ENCODE measurements at regions not wholly inside any gene's neighbourhood (a gene's known extent, or its start where the extent isn't known, plus 50 kb on each side); places are given as distances from the start of the nearest gene placed in this dataset.
A peak's percentile ranks its signal among the peaks of the same experiment; 100 is the strongest.
"Not testable (repeated sequence)": the region's sequence is repeated elsewhere in the genome, so short reads cannot be mapped to it uniquely, and the experiment has no call there.

- no peak for DNase-seq (ENCODE audit: low read depth in 2 of 3, low spot score in 1 of 3)
Observed at GRCh38 chr13:62537593-62537992, 1121.9 kb upstream of the PCDH20 start.

DNA sequence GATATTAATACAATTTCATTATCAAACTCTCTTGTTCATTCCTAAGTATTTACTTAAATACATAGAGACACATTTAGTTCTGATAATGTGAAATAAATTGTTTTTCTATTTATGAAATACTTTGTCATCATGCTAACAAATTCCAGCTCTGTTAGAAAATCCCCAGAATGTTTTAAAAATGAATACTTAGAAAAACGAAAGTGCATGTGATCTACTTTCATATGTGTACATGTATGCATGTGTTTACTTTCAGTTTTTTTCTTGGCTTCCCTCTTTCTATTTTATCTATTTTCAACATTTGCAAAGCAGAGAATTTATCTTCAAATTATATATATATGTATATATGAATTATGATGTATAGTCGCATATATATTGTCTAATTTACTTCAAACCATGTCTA lies 1110.0 kb upstream of the PCDH20 start:
- DNase-seq (ENCODE audit: low read depth in 2 of 3, low spot score in 1 of 3), result no peak

DNA sequence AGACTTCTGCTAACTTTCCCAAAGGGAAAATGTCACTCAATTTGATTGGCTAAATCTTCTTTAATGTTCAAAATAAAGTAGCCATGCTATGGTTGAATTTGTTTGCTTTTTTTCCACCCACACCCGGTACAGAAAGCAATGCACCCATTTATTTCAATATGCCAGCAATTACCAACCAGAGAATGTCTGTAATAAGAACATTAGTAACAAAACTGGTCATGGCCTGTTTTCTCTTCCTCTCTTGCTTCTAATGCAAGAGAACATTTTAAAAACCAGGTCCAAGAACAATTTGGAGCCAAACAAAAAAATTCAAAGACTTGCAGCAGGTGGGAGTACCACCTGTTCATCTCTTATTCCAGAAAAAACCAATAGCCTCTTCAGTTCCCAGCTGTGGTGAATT lies 1108.8 kb upstream of the PCDH20 start:
- no peak for DNase-seq (ENCODE audit: low read depth in 2 of 3, low spot score in 1 of 3)

GRCh38 chr13:62524061-62524460 lies 1108.4 kb upstream of the PCDH20 start:
- no peak for DNase-seq (ENCODE audit: low read depth in 2 of 3, low spot score in 1 of 3)

GRCh38 chr13:62512194-62513141 lies 1096.8 kb upstream of the PCDH20 start:
- peak in 1 of 3 donors; percentile 0 for DNase-seq (ENCODE audit: low read depth in 2 of 3, low spot score in 1 of 3)

GRCh38 chr13:62510906-62511655 lies 1095.4 kb upstream of the PCDH20 start:
- DNase-seq (ENCODE audit: low read depth in 2 of 3, low spot score in 1 of 3), result no peak

- DNase-seq (ENCODE audit: low read depth in 2 of 3, low spot score in 1 of 3), result no peak
Observed at GRCh38 chr13:62502588-62502987, 1086.9 kb upstream of the PCDH20 start.

DNA sequence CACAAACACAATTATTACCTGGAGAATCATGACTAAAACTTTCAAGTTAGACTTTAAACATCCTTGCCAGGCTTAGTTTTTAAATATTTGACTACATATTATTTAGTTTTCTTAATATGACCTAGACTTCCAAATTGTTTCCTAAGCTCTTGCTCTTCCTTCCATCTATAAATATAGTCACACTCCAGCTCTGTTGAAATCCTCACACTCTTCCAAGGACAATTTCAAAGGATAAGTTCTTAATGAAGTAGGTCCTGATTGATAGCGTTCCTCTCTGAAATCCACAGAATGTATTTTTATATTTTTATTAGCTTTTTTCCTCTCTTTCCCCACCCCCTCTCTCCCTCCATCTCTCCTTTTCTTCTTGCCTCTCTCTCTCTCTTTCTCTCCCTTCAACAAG lies 1074.1 kb upstream of the PCDH20 start:
- no peak for DNase-seq (ENCODE audit: low read depth in 2 of 3, low spot score in 1 of 3)

GRCh38 chr13:62483774-62484173 lies 1068.1 kb upstream of the PCDH20 start:
- DNase-seq (ENCODE audit: low read depth in 2 of 3, low spot score in 1 of 3), result no peak

GRCh38 chr13:62482351-62482750 lies 1066.7 kb upstream of the PCDH20 start:
- DNase-seq (ENCODE audit: low read depth in 2 of 3, low spot score in 1 of 3), result no peak

- DNase-seq (ENCODE audit: low read depth in 2 of 3, low spot score in 1 of 3), result no peak
Observed at GRCh38 chr13:62473944-62474237, 1058.2 kb upstream of the PCDH20 start.

DNA sequence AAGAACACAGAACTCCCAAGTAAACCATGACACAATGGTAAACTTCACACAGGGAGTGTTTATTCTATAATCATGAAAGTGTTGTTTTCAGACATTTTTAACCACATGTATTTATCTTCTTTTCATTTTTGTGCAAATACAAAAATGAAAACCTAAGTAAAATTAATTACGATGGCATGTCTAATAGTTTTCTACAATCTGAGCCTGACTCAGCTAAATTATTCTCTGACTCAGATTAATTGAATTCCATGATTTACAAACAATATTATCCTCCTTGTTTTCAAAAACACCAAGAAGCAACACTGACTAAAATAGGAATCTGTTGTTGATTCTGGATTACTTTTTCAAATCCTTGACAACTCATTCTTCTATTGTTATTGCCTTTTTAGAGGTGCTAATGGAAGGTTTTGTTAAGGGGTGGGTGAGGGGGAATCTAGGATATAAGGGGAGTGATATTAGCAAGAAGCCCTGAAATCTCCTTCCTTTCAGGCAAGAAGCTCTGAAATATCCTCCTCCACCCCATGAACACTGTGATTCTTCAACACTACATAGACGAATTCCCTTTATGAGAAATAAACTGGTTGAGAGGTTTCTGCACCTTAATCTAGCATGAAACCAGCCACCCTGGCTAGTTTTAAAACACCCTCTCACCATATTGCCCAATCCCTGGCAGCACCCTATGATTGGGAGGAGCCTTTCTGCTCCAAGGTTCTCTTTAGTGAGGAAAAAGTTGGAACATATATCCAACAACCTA lies 1057.7 kb upstream of the PCDH20 start:
- DNase-seq (ENCODE audit: low read depth in 2 of 3, low spot score in 1 of 3), result no peak

GRCh38 chr13:62453761-62454160 lies 1038.1 kb upstream of the PCDH20 start:
- no peak for DNase-seq (ENCODE audit: low read depth in 2 of 3, low spot score in 1 of 3)

DNA sequence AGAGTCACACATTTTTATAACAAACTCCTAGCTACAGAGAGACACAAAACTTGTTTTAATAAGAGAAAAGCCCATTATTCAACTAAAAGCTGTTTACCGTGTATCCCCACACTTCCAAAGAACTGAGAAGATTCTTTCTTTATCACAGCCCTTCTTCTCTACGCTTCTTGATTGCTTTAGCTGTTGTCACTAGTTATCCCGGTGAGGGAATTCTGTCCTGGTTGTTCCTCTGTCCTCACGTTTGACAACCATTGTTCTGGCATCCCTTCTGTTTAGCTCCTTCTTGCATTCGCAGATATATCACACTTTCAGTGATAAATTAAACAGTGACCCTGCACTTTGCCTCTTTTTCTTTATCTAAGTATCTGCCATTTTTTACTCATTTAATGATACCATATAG lies 1035.1 kb upstream of the PCDH20 start:
- no peak for DNase-seq (ENCODE audit: low read depth in 2 of 3, low spot score in 1 of 3)

DNA sequence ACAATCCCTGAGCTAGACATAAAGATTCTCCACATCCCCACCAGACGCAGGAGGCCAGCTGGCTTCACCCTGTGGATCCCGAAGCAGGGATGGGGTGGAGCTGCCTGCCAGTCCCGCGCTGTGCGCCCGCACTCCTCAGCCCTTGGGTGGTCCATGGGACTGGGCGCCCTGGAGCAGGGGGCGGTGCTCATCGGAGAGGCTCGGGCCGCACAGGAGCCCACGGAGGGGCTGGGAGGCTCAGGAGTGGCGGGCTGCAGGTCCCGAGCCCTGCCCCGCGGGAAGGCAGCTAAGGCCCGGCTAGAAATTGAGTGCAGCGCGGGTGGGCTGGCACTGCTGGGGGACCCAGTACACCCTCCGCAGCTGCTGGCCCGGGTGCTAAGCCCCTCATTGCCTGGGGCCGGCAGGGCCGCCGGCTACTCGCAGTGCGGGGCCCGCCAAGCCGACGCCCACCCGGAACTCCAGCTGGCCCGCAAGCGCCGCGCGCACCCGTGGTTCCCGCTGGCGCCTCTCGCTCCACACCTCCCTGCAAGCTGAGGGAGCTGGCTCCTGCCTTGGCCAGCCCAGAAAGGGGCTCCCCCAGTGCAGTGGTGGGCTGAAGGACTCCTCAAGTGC lies 1032.2 kb upstream of the PCDH20 start:
- not testable (repeated sequence) for DNase-seq (ENCODE audit: low read depth in 2 of 3, low spot score in 1 of 3)

DNA sequence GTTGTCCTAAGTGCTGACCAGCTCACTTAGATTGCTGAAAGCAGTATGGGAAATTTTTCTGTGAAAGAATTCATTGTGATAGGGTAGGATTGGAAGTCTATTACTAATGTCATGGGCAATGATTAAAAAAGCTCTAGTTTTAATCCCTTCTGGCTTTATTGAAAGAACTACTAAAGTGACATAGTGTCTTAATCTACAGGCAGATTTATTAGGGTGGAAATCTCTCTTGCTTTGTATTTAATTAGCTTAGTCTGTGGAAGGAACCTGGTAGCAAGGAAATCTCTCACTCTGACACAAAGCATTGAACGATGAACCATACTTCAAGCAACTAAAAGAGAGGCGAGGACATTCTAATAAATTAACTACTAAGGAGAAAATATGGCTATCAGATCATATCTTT lies 1029.2 kb upstream of the PCDH20 start:
- DNase-seq (ENCODE audit: low read depth in 2 of 3, low spot score in 1 of 3), result no peak

GRCh38 chr13:62434081-62434480 lies 1018.4 kb upstream of the PCDH20 start:
- no peak for DNase-seq (ENCODE audit: low read depth in 2 of 3, low spot score in 1 of 3)

GRCh38 chr13:62433660-62434059 lies 1018.0 kb upstream of the PCDH20 start:
- DNase-seq (ENCODE audit: low read depth in 2 of 3, low spot score in 1 of 3), result no peak

DNA sequence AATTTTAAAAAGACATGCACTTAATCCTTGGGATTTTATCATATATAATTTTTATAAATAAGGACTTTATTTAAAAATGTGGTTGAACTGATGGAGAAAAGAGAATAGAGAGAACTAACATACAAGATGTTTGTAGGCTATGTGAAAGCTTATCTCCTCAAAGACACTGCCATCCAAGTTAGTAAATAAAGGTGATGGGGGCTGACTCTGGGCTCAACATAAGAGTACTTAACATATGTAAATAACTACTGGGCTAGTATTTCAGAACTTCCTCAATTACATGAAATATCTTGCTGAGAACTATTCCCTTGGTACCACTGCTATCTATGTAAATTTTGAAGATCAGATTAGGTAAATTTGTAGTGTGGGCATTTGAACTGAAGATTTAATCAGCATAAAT lies 1017.3 kb upstream of the PCDH20 start:
- DNase-seq (ENCODE audit: low read depth in 2 of 3, low spot score in 1 of 3), result no peak

- no peak for DNase-seq (ENCODE audit: low read depth in 2 of 3, low spot score in 1 of 3)
Observed at GRCh38 chr13:62432295-62432694, 1016.6 kb upstream of the PCDH20 start.

GRCh38 chr13:62431852-62432251 lies 1016.2 kb upstream of the PCDH20 start:
- DNase-seq (ENCODE audit: low read depth in 2 of 3, low spot score in 1 of 3), result no peak
